ENCODE measurements at regions not wholly inside any gene's neighbourhood (a gene's known extent, or its start where the extent isn't known, plus 50 kb on each side); places are given as distances from the start of the nearest gene placed in this dataset.
"Not testable (repeated sequence)": the region's sequence is repeated elsewhere in the genome, so short reads cannot be mapped to it uniquely, and the experiment has no call there.

- peak; percentile 10 to 33 for DNase-seq
Observed at GRCh38 chr15:28789401-28790114, 58.9 kb downstream of the GOLGA6L7 start.

GRCh38 chr15:28788649-28789400, 59.6 kb downstream of the GOLGA6L7 start:
- not testable (repeated sequence) for DNase-seq

GRCh38 chr15:28788176-28788575, 60.3 kb downstream of the GOLGA6L7 start:
- not testable (repeated sequence) for DNase-seq

- no peak for DNase-seq
Observed at GRCh38 chr15:28786521-28786920, 61.9 kb downstream of the GOLGA6L7 start.

- DNase-seq, result not testable (repeated sequence)
Observed at GRCh38 chr15:28784347-28785163, 63.9 kb downstream of the GOLGA6L7 start.

- DNase-seq, result no peak
Observed at GRCh38 chr15:28783873-28784272, 64.6 kb downstream of the GOLGA6L7 start.

GRCh38 chr15:28783466-28783865, 65.0 kb downstream of the GOLGA6L7 start:
- DNase-seq, result no peak

GRCh38 chr15:28778397-28778796, 66.2 kb upstream of the GOLGA8M start:
- not testable (repeated sequence) for DNase-seq

GRCh38 chr15:28772857-28773256, 60.6 kb upstream of the GOLGA8M start:
- DNase-seq, result not testable (repeated sequence)

Measured in CD4-positive, alpha-beta T cell treated with Interferon alpha-2 for 1 hour (primary cell).